Endothelial cell of umbilical vein (primary cell): ENCODE measurements at regions not wholly inside any gene's neighbourhood (a gene's known extent, or its start where the extent isn't known, plus 50 kb on each side); places are given as distances from the start of the nearest gene placed in this dataset.

ENCODE experiments used
- BruUV-seq: library from RNA; stranded (reverse); fragments of 400-500 nt; replicated peaks from 2 replicates; lab custom pipeline; 2021; lab: Mats Ljungman, UMichigan
- CTCF ChIA-PET: fragments of 300-600, 350-600 bp; sonication (Branson Sonifier 250); formaldehyde crosslinking; loops from one replicate; lab custom pipeline; 2021; ENCODE audit warnings: antibody characterized with exemption, inconsistent platforms; lab: Charles Lee
- POLR2A ChIA-PET: fragments of 300-600, 350-600 bp; sonication (Branson Sonifier 250); formaldehyde crosslinking; loops from one replicate; lab custom pipeline; 2021; ENCODE audit warnings: antibody characterized with exemption, inconsistent platforms; lab: Charles Lee
- DNase-seq: peaks from one replicate; pipeline ENCODE4 v3.0.0-alpha.2; 2011; ENCODE audit warnings: low read depth, low spot score
- FAIRE-seq: peaks from 2 replicates; lab custom pipeline; 2011; peaks lifted over from hg19 to GRCh38; lab: Jason Lieb, UNC
- H2AFZ ChIP-seq: 2 replicates; pipeline ENCODE4 v1.6.0; 2012; ENCODE audit warnings: low read depth, low read length, control low read depth, inconsistent platforms
- H3K27ac ChIP-seq: 2 replicates; pipeline ENCODE4 v1.5.1; 2011; ENCODE audit warnings: low read depth, mild to moderate bottlenecking, control low read depth, low read length, moderate library complexity; ENCODE audit not compliant: insufficient read depth
- H3K27me3 ChIP-seq, 2 experiments: 2 replicates each; pipeline versions ENCODE4 v1.6.0 to v1.6.1; 2011; ENCODE audit warnings: low read length in 2 of 2, mixed read lengths in 1 of 2; ENCODE audit not compliant: control insufficient read depth in 2 of 2, insufficient read depth in 2 of 2
- H3K36me3 ChIP-seq, 2 experiments: 2 replicates in 1 of 2; 3 replicates in 1 of 2; pipeline ENCODE4 v1.5.1; 2011; ENCODE audit warnings: low read length in 2 of 2, mild to moderate bottlenecking in 1 of 2, moderate library complexity in 1 of 2; ENCODE audit not compliant: control insufficient read depth in 2 of 2, insufficient read depth in 2 of 2; ENCODE audit errors: extremely low read depth in 1 of 2
- H3K4me1 ChIP-seq: 3 replicates; pipeline ENCODE4 v1.5.1; 2011; ENCODE audit warnings: mild to moderate bottlenecking, low read length; ENCODE audit not compliant: control insufficient read depth, insufficient read depth; ENCODE audit errors: extremely low read depth
- H3K4me2 ChIP-seq: 2 replicates; pipeline ENCODE4 v1.6.1; 2011; ENCODE audit warnings: low read length, control low read depth, mixed read lengths; ENCODE audit not compliant: insufficient read depth
- H3K4me3 ChIP-seq, 3 experiments: fragments of 200-600 bp in 1 of 3; sonication (generic), shearing (Covaris generic) in 1 of 3; replicated peaks in 1 of 3; 2 replicates each; pipeline ENCODE4 v1.5.1; 2011 to 2016; ENCODE audit warnings: control low read depth in 3 of 3, low read length in 3 of 3, mild to moderate bottlenecking in 2 of 3, inconsistent platforms in 1 of 3, low read depth in 1 of 3, moderate library complexity in 1 of 3; ENCODE audit not compliant: insufficient read depth in 1 of 3
- H3K79me2 ChIP-seq: 2 replicates; pipeline ENCODE4 v1.6.0; 2012; ENCODE audit warnings: low read length, inconsistent platforms; ENCODE audit not compliant: control insufficient read depth, insufficient read depth
- H3K9ac ChIP-seq: replicated peaks from 2 replicates; pipeline ENCODE3; 2011; ENCODE audit warnings: low read length, control low read depth; ENCODE audit not compliant: insufficient read depth; ENCODE audit errors: extremely low read depth
- H3K9me1 ChIP-seq: replicated peaks from 3 replicates; pipeline ENCODE4 v1.6.0; 2011; ENCODE audit warnings: mild to moderate bottlenecking, low read length; ENCODE audit not compliant: control insufficient read depth, insufficient read depth; ENCODE audit errors: extremely low read depth
- H3K9me3 ChIP-seq: replicated peaks from 2 replicates; pipeline ENCODE4 v1.5.1; 2012; ENCODE audit warnings: low read length, inconsistent platforms; ENCODE audit not compliant: control insufficient read depth, insufficient read depth
- H4K20me1 ChIP-seq: replicated peaks from 2 replicates; pipeline ENCODE3; 2011; ENCODE audit warnings: mild to moderate bottlenecking, low read length; ENCODE audit not compliant: control insufficient read depth, insufficient read depth; ENCODE audit errors: extremely low read depth
- CTCF ChIP-seq, 2 donors: IDR thresholded peaks; 1 replicate in 1 of 2; 2 replicates in 1 of 2; pipeline ENCODE4 v1.5.1; 2011; ENCODE audit warnings: low read length in 2 of 2, mild to moderate bottlenecking in 2 of 2, moderate library complexity in 2 of 2, control low read depth in 1 of 2, inconsistent platforms in 1 of 2, low read depth in 1 of 2; ENCODE audit not compliant: insufficient read depth in 1 of 2; ENCODE audit errors: extremely low read depth in 1 of 2
- EZH2 ChIP-seq: IDR thresholded peaks from 2 replicates; pipeline ENCODE4 v1.6.1; 2012; ENCODE audit warnings: borderline replicate concordance, low read depth, mild to moderate bottlenecking, moderate library complexity, low read length, inconsistent platforms; ENCODE audit not compliant: severe bottlenecking
- FOS ChIP-seq: IDR thresholded peaks from 2 replicates; pipeline ENCODE4 v1.6.1; 2011; ENCODE audit warnings: mild to moderate bottlenecking, low read length, moderate library complexity, borderline replicate concordance; ENCODE audit not compliant: insufficient read depth
- GATA2 ChIP-seq: IDR thresholded peaks from 2 replicates; pipeline ENCODE4 v1.7.0; 2011; ENCODE audit warnings: low read depth, mild to moderate bottlenecking, moderate library complexity, mixed read lengths, low read length; ENCODE audit not compliant: insufficient read length, insufficient read depth
- JUN ChIP-seq: IDR thresholded peaks from 2 replicates; pipeline ENCODE4 v1.6.1; 2011; ENCODE audit warnings: borderline replicate concordance, low read depth; ENCODE audit not compliant: insufficient read length, insufficient read depth
- MAX ChIP-seq: IDR thresholded peaks from 2 replicates; pipeline ENCODE4 v1.6.1; 2011; ENCODE audit not compliant: insufficient read depth, insufficient read length
- MYC ChIP-seq: IDR thresholded peaks from one replicate; pipeline ENCODE4 v1.6.1; 2011; ENCODE audit warnings: mild to moderate bottlenecking, low read depth, low read length
- POLR2A ChIP-seq: IDR thresholded peaks from 2 replicates; pipeline ENCODE4 v1.6.1; 2012; ENCODE audit warnings: low read depth, mild to moderate bottlenecking, control low read depth, low read length
- POLR2AphosphoS5 ChIP-seq: IDR thresholded peaks from 2 replicates; pipeline ENCODE4 v1.6.1; 2012; ENCODE audit warnings: low read depth, mild to moderate bottlenecking, control low read depth, low read length, moderate library complexity; ENCODE audit not compliant: insufficient read depth
- dilution Hi-C: fragments of 300-500 bp; cut with MboI; formaldehyde crosslinking; loops from one replicate; pipeline ENCODE4 v1.15.0; 2019; ENCODE audit warnings: low sequenced_read_pairs; ENCODE audit not compliant: extremely low pct_ligation_motif_present
- intact Hi-C: fragments of 100-400 bp; cut with micrococcal nuclease; formaldehyde crosslinking; loops from one replicate; pipeline ENCODE4 v1.10.0; 2022

- Histone ChIP-seq H3K4me3 (no peak overlapping the region), H3K4me1 (peaks cover 5% of the 10 kb centered on the region), H3K36me3 (no peaks in the 10 kb centered on the region), H3K27me3 (no peaks in the 10 kb centered on the region), H3K9me1 (no peaks in the 10 kb centered on the region), H2AFZ (no peak overlapping the region), H3K4me2 (no peak overlapping the region), H4K20me1 (no peaks in the 10 kb centered on the region), H3K9ac (no peak overlapping the region), H3K79me2 (no peaks in the 10 kb centered on the region), H3K9me3 (no peaks in the 10 kb centered on the region), H3K27ac (no peak overlapping the region)
- no TSS peak for BruUV-seq
- DNase-seq (no peak), FAIRE-seq (no peak)
- ChIA-PET POLR2A (no interaction called here), CTCF (no interaction called here)
- TF ChIP-seq MYC (no peak), MAX (no peak), EZH2 (no peak), FOS (no peak), JUN (no peak), GATA2 (no peak), POLR2AphosphoS5 (no peak), POLR2A (no peak)
- intact Hi-C loops (loop anchor here (5.0 kb wide), 1 partner anchor 109 kb away; no protein-coding TSS in a partner anchor), dilution Hi-C loops (no loop called here)
Measured at GRCh38 chr6:140283197-140283596, 908.7 kb upstream of the CITED2 start.

- no peak overlapping the region for H3K9ac ChIP-seq
- ChIA-PET CTCF (no interaction called here), POLR2A (no interaction called here)
- no peak overlapping the region for H2AFZ ChIP-seq
- no peak overlapping the region for H3K27ac ChIP-seq
- no peaks in the 10 kb centered on the region for H3K36me3 ChIP-seq
- DNase-seq (no peak), FAIRE-seq (no peak)
- no peaks in the 10 kb centered on the region for H3K9me3 ChIP-seq
- dilution Hi-C loops (no loop called here), intact Hi-C loops (loop anchor here (5.0 kb wide), 1 partner anchor 111 kb away; no protein-coding TSS in a partner anchor)
- no peaks in the 10 kb centered on the region for H3K27me3 ChIP-seq
- BruUV-seq, result no TSS peak
- H4K20me1 ChIP-seq, result no peaks in the 10 kb centered on the region
- peaks cover 5% of the 10 kb centered on the region for H3K4me1 ChIP-seq
- no peak overlapping the region for H3K4me3 ChIP-seq
- no peak overlapping the region for H3K4me2 ChIP-seq
- no peak for TF ChIP-seq MAX
- no peak for TF ChIP-seq EZH2
- no peak for TF ChIP-seq POLR2A
- TF ChIP-seq CTCF (IDR thresholded peaks at IDR 0.05; ENCODE audit: extremely low read depth in 1 of 2, insufficient read depth in 1 of 2, low read depth in 1 of 2, low read length in 2 of 2), result no peak
- no peak for TF ChIP-seq MYC
- no peak for TF ChIP-seq GATA2
- TF ChIP-seq JUN, result no peak
- no peak for TF ChIP-seq FOS
- no peak for TF ChIP-seq POLR2AphosphoS5
- no peaks in the 10 kb centered on the region for H3K9me1 ChIP-seq
- H3K79me2 ChIP-seq, result no peaks in the 10 kb centered on the region
Measured at GRCh38 chr6:140281767-140282166, 907.3 kb upstream of the CITED2 start.
